RKO (cell line): ENCODE measurements at regions not wholly inside any gene's neighbourhood (a gene's known extent, or its start where the extent isn't known, plus 50 kb on each side); places are given as distances from the start of the nearest gene placed in this dataset.
"Not testable (repeated sequence)": the region's sequence is repeated elsewhere in the genome, so short reads cannot be mapped to it uniquely, and the experiment has no call there.

ENCODE experiments used
- DNase-seq: peaks from one replicate; pipeline ENCODE4 v3.0.0-alpha.2; 2016; ENCODE audit warnings: low spot score

DNA sequence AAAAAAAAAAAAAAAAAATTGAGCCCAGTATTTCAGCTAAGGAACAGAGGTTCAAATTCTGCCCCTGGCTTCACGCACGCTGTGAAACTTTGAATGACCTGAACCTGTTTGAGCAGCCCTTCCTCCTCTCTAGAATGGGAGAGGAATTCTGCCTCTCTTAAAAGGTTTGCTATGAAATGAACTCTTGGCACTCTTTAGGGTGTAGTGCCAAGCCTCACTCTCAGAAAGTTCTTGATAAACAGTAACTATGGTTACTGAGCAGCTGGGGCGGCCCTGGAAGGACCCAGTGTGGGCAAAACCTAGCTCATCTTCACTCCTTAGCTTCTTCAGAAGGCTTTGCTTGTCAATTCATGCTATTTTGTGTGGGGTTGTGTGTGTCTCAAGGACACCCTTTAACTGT, 73.7 kb downstream of the GEMIN8 start:
- DNase-seq: no peak

DNA sequence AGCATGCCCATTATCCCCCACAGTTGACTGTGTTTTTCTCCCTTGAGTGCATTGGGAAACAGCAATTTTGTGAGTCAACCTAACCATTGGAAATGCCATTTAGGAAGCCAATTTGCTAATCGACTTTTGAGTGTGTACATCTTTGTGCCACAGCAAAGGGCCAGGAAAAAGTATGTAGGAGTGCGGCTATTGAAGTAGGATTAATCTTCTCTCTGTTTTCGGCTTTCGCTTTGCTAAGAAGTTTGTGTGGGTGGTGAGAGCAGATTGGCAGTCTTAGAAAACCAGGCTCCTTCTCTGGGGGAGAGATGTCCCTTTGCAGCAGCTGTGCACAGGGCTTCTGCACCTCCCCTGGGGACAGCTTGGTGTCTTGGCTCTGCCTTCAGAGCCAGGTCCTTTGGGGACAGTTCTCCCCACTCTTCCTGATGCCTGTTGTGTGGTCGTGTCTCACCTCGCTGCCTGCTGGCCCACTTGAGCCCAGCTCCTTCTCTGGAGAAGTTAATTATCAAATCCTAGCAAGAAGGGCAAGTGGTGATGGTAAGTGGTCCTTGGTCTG, 74.5 kb downstream of the GEMIN8 start:
- no peak for DNase-seq

DNA sequence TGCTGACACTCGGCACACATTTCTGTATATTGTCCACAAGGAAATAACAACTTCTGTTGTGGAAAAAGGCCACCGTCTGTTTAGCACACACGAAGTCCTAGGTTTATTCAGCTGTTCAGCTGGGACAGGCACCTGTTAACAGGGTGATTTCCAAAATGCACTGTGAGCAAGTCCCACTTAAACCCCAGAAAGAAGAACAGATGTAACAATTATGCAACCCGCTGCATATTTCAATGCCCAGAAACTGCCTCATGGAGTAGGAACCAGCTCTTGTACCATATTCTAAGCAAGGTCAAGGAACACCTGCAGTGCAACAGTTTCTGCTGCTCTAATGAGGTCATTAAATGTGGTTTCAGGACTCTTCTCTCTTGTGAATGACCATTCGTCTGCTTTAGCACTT, 77.1 kb downstream of the GEMIN8 start:
- DNase-seq: no peak

DNA sequence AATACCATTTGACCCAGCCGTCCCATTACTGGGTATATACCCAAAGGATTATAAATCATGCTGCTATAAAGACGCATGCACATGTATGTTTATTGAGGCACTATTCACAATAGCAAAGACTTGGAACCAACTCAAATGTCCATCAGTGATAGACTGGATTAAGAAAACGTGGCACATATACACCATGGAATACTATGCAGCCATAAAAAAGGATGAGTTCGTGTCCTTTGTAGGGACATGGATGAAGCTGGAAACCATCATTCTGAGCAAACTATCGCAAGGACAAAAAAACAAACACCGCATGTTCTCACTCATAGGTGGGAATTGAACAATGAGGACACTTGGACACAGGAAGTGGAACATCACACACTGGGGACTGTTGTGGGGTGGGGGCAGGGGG, 83.5 kb downstream of the GEMIN8 start:
- DNase-seq: not testable (repeated sequence)

DNA sequence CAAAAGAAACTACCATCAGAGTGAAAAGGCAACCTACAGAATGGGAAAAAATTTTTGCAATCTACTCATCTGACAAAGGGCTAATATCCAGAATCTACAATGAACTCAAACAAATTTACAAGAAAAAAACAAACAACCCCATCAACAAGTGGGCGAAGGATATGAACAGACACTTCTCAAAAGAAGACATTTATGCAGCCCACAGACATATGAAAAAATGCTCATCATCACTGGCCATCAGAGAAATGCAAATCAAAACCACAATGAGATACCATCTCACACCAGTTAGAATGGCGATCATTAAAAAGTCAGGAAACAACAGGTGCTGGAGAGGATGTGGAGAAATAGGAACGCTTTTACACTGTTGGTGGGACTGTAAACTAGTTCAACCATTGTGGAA, 83.9 kb downstream of the GEMIN8 start:
- DNase-seq: not testable (repeated sequence)

DNA sequence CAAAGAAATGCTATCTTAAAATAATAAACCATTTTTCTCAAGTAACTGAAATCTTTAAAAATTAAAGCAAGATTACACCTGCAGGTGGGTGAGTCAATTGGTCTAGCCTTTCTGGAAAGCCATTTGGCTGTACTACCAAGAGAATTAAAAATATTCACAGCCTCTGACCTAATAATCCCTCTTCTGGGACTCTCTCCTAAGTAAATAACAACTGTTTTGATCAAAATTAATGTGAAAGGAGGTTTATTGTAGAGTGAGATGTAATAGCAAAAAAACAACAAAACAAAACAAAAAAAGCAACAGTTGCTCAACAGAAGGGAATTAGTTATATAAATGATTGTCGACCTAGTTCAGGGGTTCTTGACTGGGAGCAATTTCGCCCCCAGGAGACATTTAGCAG, 89.0 kb downstream of the GEMIN8 start:
- no peak for DNase-seq

DNA sequence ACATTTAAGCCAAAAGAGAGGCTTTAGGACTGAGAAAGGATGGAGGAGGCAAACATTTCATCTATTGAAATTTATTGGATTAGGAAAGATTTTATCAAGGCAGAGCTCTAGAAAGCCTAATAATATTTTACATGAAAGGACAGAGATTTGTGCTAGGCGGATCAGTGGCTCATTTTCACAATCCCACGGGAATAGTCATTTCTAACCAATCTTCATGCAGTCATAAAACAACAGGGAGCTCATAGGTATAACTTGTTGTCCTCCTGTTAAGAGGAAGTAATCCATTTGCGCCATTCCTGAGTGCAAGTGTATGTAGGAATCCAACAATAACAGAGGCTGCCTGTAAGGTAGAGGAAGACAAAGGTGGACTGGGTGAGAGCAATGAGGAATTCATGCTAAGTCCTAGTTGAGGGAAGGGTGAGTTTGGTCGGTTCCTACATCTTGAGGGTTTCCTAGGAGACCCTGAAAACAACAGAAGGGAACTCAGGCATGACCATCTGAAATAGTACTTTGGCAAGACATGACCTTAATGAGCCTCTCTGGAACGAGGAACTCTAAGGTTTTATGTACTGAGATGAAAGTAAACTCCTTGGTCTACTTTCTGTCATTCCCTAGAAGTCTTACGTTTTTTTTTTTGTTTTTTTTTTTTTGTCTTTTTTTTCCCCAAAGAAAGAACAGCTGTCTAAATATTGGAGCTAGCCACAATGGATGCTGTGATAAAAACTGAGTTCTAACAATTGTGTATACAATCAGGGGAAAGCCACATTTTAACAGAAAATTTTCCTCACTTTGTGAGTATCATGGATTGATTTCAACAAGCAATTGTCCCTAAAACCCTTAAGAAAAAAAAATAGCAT, 89.7 kb downstream of the GEMIN8 start:
- no peak for DNase-seq

DNA sequence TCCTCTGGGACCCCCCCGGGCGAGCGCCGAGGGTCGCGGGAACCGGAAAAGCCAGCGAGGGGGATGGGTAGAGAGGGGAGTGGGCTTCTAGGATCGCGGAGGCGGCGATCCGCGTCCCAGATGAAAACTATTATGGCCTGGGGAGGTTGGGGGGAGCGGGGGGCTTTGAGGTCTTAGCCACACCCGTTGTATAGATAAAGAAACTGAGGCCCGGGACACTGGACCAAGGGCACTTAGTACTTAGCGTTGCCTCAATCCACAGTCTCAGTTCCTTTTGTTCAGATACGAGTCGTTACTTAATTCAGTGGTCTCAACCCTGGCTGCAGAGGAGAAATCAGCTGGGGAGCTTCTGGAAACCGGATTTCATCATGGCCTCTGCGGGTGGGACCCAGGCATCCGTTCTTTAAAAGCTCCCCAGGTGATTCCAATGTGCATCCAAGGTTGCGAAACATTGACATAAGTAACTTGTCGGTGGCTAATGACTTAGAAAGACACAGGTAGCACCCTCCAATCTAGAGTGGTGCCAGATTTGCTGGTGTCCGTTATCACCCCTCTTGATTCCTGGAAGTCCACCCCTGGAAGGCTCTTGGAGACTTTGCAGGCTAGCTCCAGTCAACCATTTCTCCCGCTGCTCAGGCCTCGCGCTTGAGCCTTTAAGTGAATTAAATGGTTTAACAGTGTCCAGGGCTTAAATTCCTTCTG, 90.7 kb downstream of the GEMIN8 start:
- DNase-seq: no peak

DNA sequence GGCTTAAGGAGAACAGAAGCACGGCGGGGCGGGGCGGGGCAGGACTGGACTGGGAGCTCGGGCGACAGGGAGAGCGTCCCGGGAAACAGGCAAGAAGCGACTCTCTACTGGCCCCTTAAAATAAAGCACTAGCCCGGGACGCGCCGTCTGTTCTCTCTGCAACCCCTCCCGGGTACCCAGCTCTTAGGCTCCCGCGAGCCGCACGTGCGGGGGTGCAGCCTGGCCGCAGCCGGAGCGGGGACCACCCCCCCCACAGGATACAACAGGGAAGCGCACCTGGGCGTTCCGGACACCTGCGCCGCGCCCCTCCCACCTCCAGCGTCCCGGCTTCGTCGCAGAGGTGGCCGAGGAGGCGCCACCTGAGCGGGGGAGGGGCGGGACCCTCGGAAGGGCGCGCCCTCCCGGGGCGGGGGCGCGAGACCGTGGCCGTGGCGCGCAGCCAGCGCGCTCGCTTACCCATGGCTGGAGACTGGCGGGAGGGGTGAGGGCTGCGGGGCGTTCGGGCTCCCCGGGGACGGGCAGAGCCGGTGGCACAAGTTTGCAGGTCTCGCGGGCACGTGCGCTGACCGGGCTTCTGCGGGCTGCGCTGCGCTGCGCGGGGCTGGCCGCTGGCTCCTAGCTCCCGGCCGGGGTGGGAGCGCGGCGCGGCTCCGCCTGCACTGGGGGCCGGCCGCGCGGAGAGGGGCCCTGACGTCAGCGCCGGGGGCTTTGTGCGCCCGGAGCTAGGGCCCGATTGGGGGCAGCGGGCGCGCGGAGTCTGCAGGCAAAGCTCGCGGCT, 91.5 kb downstream of the GEMIN8 start:
- DNase-seq: no peak

DNA sequence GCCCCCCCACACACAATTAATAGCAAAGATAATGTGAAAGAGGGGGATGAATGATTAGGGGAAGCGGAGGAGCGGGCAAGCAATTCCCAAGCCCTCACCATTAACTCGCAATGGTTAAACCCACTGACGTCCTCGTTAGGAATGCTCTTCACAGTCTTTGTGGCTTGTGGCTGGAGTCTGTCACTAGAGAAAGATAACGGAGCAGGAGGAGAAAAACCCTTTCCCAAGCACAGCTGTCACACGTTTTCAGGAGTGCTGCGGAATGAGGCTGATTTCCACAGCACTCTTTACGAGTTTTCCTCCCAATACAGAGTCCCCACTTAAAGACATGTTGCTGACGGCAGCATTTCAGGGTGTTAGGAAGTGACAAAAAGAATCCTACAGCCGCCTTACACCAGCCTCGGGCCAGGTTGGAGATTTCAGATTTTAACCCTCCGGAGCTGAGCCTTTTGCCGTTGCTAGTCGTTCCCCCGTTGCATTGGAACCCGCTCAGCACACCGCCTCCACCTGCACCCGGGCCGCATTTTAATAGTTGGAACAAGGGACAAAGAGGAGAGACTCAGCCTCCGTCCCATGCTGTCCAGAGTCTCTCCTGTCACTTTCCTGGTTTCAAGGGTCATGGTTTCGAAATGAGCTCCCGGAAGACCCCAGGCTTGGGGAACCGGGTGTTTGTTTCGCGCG, 92.2 kb downstream of the GEMIN8 start:
- no peak for DNase-seq

DNA sequence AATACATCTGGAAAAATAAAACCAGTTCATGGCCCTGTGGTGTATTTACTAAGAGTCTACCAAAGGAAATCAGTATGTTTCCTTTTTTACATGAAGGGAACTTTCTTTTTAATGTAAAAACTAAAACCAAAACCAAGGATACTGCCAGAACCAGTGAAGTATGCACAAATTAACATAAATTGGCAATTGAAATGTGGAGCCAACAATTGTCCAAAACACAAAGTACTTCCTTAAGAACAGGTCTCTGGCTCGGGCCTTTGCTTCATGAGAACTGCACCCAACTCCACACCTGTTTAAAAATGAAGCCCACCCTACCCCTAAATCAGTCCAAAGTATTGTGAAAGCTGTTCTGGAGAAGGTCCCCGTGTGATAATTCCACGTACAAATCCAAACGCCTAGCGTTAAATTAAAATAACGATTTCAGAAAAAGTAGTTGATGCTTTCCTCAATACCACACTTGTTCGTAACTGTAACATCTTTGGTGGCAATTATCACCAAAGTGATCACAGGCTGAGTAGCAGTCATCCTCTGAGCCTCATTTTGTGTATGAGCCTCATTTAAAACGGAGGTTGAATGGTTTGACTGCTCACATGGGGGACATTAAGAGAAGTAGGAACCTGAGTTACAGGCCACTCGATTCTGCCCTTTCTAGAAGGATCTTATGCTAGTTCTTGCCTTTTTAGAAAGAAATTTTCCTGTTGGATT, 93.0 kb downstream of the GEMIN8 start:
- no peak for DNase-seq

DNA sequence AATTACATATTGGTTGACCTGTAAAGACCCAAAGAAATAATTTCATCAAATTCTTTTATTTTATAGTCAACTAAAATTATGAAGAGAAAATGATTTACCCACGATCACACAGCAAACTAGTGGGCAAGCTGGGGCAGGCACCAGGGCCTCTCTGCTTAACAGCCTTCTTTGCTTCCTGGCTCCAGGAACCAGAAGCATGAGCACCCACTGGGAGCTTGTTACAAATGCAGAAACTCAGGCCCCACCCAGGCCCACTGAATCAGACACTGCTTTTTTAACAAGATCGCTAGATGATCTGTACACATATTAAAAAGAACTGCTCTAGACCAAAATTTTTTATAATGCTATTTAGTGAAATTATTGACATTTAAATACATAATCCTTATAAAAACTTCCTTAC, 95.0 kb downstream of the GEMIN8 start:
- DNase-seq: no peak

DNA sequence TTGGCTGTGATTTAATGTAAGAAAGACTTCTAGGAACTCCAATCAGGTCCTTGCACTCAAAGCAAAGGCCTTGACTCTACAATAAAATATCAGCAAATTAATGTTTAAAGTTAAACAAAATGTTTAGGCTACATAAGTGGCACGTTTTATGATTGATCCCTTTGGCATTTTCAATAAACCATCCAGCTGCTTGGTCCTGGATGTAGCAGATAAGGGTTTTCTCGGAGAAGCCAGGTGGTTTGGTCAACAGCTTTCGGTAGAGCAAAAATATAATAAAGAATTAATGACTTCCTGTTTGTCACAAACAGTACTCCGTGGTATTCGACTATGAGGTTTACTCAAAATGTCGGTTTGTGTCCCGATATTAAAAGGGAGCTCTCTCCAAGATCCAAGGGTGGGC, 95.8 kb downstream of the GEMIN8 start:
- no peak for DNase-seq

DNA sequence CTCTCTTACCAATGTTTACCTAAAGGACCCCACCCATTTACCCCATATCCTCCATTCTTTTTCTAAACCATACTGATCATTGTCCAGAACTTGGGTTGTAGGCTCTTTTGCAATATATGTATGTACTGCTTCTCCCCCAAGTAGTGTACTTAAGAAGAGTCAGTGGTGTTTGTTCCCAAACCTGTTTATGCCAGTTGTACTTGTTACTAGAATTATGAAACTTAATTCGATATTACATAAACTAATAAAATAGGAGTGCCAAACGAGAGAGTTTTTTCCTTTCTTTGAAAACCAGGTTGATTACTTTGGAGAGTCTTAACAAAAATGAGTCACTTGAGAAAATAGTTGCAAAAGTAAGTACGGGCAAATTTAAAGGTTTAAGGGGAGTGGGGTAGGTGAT, 96.3 kb downstream of the GEMIN8 start:
- no peak for DNase-seq

DNA sequence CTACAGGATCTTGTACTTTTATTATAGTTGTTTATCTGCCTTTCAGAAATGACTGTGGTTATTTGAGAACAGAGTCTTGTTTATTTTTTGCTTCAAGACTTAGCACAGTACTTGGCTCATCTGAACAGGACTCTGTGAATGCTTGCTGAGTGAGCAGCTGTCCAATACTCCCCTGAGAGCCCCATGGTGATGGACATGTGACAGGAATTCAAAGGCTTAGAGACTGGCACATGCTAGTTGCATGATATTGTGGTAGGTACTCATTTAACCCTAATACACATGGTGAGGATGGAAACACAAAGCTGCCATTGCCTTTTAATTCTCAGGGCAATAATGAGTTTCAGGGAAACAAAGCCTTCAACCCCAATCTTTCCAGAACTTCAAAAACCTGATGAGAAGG, 97.3 kb downstream of the GEMIN8 start:
- no peak for DNase-seq

DNA sequence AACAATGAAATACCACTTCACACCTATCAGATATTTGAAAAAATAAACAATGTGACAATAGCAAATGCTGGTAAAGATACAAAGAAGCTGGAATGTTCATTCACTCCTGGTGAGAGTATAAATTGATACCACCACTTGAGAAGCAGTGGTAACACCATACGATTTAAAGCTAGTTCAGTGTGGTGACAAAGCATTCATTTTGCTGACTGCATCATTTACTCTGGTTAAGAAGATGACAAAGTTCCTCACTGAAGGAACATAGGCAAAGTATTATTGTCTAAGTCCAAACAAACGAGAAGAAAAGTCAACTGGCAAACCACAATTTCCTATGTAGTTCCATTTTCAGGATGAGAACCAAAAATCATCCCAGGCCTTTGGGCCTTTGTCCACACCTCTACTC, 102.5 kb downstream of the GEMIN8 start:
- DNase-seq: no peak

DNA sequence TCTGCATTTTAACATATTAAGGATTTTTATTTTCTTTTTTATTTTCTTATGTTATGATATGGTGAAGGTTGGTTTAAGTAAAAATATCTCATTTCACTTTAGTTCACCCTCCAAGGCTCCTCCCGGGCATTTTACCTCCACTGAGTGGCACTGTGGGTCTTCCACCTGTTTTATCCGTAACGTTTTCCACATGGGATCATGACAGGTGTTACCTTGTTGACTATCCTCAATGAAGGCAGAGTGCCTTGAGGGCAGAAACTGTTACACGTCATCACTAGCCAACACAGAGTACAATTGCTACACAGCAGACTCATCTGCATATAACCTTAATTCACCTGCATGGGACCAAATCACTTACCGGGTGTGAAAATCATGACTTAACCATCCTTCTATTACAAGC, 105.8 kb downstream of the GEMIN8 start:
- DNase-seq: no peak

DNA sequence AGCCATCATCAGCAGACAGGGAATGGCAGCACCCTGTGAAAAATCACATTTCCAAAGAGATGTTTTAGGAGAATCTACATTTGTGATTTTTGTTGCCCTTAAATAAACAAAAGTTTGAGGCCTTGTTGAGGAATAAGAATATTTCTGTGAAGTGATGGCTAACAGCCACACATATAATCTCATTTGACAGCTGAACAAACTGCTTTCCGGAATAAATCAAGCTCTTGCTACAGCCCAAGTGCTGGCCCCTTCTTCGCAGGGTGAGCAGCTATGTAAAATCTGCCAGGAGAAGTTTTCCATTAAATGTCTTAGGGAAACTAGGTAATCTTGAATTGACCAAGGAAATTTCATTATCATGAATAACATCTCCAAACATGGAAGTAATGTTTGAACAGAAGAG, 106.4 kb upstream of the GPM6B start:
- no peak for DNase-seq

DNA sequence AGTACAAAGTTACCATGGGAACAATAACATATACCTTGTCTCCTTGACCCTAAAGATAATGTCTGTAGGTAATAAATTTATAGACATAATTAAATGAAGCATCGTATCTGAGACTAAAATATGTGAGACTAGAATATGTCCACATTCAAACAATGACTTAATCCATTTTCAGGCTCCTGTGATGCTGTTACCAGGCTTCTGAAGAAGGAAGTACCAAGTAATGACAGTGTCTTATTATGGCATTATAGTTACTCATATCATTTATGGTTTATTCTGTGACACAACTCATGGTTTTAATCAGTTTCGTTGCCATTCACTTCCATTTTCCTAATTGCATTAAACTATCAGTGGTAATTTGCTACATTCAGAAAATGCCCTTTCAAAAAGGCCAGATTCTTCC, 100.6 kb upstream of the GPM6B start:
- no peak for DNase-seq

DNA sequence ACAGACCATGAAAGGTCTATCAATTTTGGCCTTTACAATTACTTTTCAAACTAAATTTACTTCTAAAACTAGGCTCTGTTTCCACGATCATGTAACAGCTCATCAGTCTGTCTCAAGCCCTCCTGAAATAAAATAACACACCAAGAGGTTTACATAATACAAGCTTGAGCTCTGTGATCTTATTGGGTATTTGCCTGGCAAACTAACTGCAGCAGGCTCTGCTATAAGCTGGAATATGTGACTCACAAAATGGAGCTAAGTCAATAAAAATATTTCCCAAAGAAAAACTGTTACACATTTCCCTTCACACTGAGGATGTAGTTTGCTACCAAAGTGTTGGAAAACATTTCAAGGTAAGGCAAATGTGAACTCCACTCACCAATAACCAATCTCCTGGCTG, 94.7 kb upstream of the GPM6B start:
- DNase-seq: no peak

DNA sequence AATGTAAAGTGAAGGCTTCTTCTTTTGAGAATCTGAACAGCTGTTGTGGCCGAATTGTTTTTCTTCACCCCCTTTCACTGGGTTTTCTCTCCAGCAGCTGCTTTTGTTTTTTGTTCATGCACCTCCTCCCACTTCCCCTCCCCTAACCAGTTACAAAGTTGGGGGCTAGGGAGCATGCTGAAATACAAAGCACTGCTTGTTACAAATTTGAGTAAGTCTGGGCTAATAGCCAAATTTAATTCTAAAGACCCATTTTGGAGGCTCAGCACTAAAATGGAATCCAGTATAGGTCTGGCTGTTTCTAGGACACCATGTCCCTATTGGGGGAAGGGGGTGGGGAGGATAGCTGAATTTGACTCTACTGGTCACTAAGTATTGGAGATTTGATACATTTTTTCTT, 89.2 kb upstream of the GPM6B start:
- DNase-seq: no peak
